CD14-positive monocyte (primary cell): ENCODE measurements at regions not wholly inside any gene's neighbourhood (a gene's known extent, or its start where the extent isn't known, plus 50 kb on each side); places are given as distances from the start of the nearest gene placed in this dataset.

Source experiments
- DNase-seq, 3 donors: peaks; one replicate each; pipeline ENCODE4 v3.0.0-alpha.2; 2011 to 2022
- H2AFZ ChIP-seq: 2 replicates; pipeline ENCODE4 v1.6.0; 2012; ENCODE audit warnings: mild to moderate bottlenecking, low read depth, low read length, inconsistent platforms; ENCODE audit not compliant: insufficient read depth, poor library complexity, severe bottlenecking
- H3K27ac ChIP-seq, 2 donors: 1 replicate in 1 of 2; 2 replicates in 1 of 2; pipeline ENCODE4 v1.5.1; 2012 to 2013; ENCODE audit warnings: low read length in 2 of 2, control low read depth in 1 of 2, inconsistent platforms in 1 of 2, low read depth in 1 of 2, mild to moderate bottlenecking in 1 of 2
- H3K27me3 ChIP-seq, 2 donors: one replicate each; pipeline versions ENCODE4 v1.6.0 to v1.6.1; 2011 to 2013; ENCODE audit warnings: low read length in 2 of 2; ENCODE audit not compliant: control insufficient read depth in 2 of 2, insufficient read depth in 2 of 2
- H3K36me3 ChIP-seq, 2 donors: replicated peaks in 1 of 2; 1 replicate in 1 of 2; 2 replicates in 1 of 2; pipeline versions ENCODE4 v1.5.1 to v1.6.1; 2012 to 2013; ENCODE audit warnings: low read length in 2 of 2, control low read depth in 1 of 2, inconsistent platforms in 1 of 2, mild to moderate bottlenecking in 1 of 2; ENCODE audit not compliant: insufficient read depth in 2 of 2, control insufficient read depth in 1 of 2
- H3K4me1 ChIP-seq, 2 donors: 1 replicate in 1 of 2; 2 replicates in 1 of 2; pipeline versions ENCODE4 v1.5.1 to v1.6.1; 2012 to 2013; ENCODE audit warnings: low read length in 2 of 2, control low read depth in 1 of 2, inconsistent platforms in 1 of 2, mild to moderate bottlenecking in 1 of 2, moderate library complexity in 1 of 2; ENCODE audit not compliant: insufficient read depth in 2 of 2, control insufficient read depth in 1 of 2
- H3K4me2 ChIP-seq: replicated peaks from 2 replicates; pipeline ENCODE3; 2012; ENCODE audit warnings: low read length, moderate library complexity, mild to moderate bottlenecking; ENCODE audit not compliant: poor library complexity, severe bottlenecking; ENCODE audit errors: extremely low read depth
- H3K4me3 ChIP-seq, 3 experiments: fragments of 200-600 bp in 1 of 3; sonication (generic) in 1 of 3; replicated peaks in 1 of 3; 1 replicate in 2 of 3; 2 replicates in 1 of 3; pipeline ENCODE4 v1.5.1; 2011 to 2013; ENCODE audit warnings: low read length in 3 of 3, mild to moderate bottlenecking in 3 of 3, control low read depth in 2 of 3, low read depth in 2 of 3, inconsistent platforms in 1 of 3, moderate library complexity in 1 of 3
- H3K79me2 ChIP-seq: 2 replicates; pipeline ENCODE4 v1.6.0; 2012; ENCODE audit warnings: mild to moderate bottlenecking, control low read depth, inconsistent platforms, low read length, moderate library complexity; ENCODE audit not compliant: insufficient read depth
- H3K9ac ChIP-seq: 2 replicates; pipeline ENCODE4 v1.6.0; 2017; ENCODE audit warnings: low read length, mild to moderate bottlenecking; ENCODE audit not compliant: insufficient read depth, poor library complexity, severe bottlenecking
- H3K9me3 ChIP-seq, 2 donors: replicated peaks in 1 of 2; 1 replicate in 1 of 2; 2 replicates in 1 of 2; pipeline versions ENCODE4 v1.5.1 to v1.6.1; 2012 to 2013; ENCODE audit warnings: low read length in 2 of 2, control low read depth in 1 of 2; ENCODE audit not compliant: control insufficient read depth in 1 of 2, insufficient read depth in 1 of 2
- H4K20me1 ChIP-seq: 2 replicates; pipeline ENCODE4 v1.6.0; 2012; ENCODE audit warnings: mild to moderate bottlenecking, low read length, control low read depth, moderate library complexity; ENCODE audit not compliant: insufficient read depth
- H3K27ac Mint-ChIP-seq, 7 donors: one replicate each; pipeline ENCODE4 v1.8.0; 2020; ENCODE audit warnings: mild to moderate bottlenecking in 7 of 7, mixed read lengths in 7 of 7, moderate library complexity in 6 of 7, inconsistent platforms in 2 of 7
- H3K27me3 Mint-ChIP-seq, 3 donors: one replicate each; pipeline ENCODE4 v1.8.0; 2021 to 2022; ENCODE audit warnings: low read depth in 3 of 3, mild to moderate bottlenecking in 3 of 3, mixed read lengths in 3 of 3, moderate library complexity in 3 of 3, inconsistent platforms in 1 of 3
- H3K36me3 Mint-ChIP-seq, 2 donors: one replicate each; pipeline ENCODE4 v1.8.0; 2020; ENCODE audit warnings: mixed read lengths in 2 of 2, inconsistent platforms in 1 of 2, mild to moderate bottlenecking in 1 of 2
- H3K4me1 Mint-ChIP-seq: one replicate; pipeline ENCODE4 v1.8.0; 2020; ENCODE audit warnings: mild to moderate bottlenecking, mixed read lengths
- H3K4me3 Mint-ChIP-seq, 2 donors: one replicate each; pipeline ENCODE4 v1.8.0; 2020; ENCODE audit warnings: mild to moderate bottlenecking in 2 of 2, mixed read lengths in 2 of 2, moderate library complexity in 1 of 2
- H3K9me3 Mint-ChIP-seq, 7 donors: one replicate each; pipeline ENCODE4 v1.8.0; 2020 to 2022; ENCODE audit warnings: mixed read lengths in 7 of 7, mild to moderate bottlenecking in 6 of 7, moderate library complexity in 6 of 7, inconsistent platforms in 2 of 7
- CTCF ChIP-seq: fragments of 200-600 bp; IDR thresholded peaks from one replicate; pipeline ENCODE4 v1.8.0; 2022; ENCODE audit warnings: antibody characterized with exemption, mild to moderate bottlenecking
- WGBS: methylation state at CpG from one replicate; pipeline ENCODE4 v1.1.5; 2013; ENCODE audit warnings: missing lambda C conversion rate; ENCODE audit not compliant: insufficient coverage; 5-methylcytosine and 5-hydroxymethylcytosine counted together
- intact Hi-C, 2 donors: fragments of 100-400 bp; cut with micrococcal nuclease; formaldehyde crosslinking; loops; one replicate each; pipeline versions ENCODE4 v1.15.0 to v1.15.1; 2023

DNA sequence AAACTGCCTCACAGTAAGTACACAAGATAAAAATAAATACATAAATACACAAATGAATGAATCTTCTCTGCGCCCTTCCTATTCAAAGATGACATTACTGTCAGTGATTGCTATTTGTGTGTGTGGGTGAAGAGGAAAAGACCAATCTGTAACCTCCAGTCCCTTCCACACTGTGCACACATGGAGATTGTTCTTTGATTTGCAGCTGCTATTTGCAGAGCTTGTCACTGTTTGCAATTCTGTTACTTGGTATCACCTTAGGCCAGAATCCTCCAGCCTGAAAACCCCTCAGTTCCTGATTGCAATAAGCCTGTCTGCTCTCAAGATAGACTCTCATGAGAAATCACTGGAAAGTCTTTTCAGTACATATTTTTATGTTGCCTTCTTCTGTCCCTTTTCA lies 1314.9 kb downstream of the PCDH9 start:
- no peak overlapping the region for H3K4me2 ChIP-seq
- no peaks in the 10 kb centered on the region for H3K79me2 ChIP-seq
- TF ChIP-seq CTCF: no peak
- WGBS: no CpG with 5 or more reads among the region's 1 CpG
- Mint-ChIP-seq H3K27ac (no peak overlapping the region), H3K36me3 (no peaks in the 10 kb centered on the region), H3K4me3 (no peak overlapping the region), H3K9me3 (peaks cover 0 to 6% (median 3%) of the 10 kb centered on the region in 7 donors), H3K4me1 (no peaks in the 10 kb centered on the region), H3K27me3 (no peaks in the 10 kb centered on the region)
- no peak overlapping the region for H2AFZ ChIP-seq
- DNase-seq: no peak
- no peaks in the 10 kb centered on the region for H3K36me3 ChIP-seq
- H3K27ac ChIP-seq: no peak overlapping the region
- H4K20me1 ChIP-seq: no peaks in the 10 kb centered on the region
- intact Hi-C loops: no loop called here
- H3K4me1 ChIP-seq: no peaks in the 10 kb centered on the region
- H3K4me3 ChIP-seq: no peak overlapping the region
- no peaks in the 10 kb centered on the region for H3K27me3 ChIP-seq
- H3K9me3 ChIP-seq: peaks cover 0 to 4% of the 10 kb centered on the region in 2 donors
- H3K9ac ChIP-seq: no peak overlapping the region

DNA sequence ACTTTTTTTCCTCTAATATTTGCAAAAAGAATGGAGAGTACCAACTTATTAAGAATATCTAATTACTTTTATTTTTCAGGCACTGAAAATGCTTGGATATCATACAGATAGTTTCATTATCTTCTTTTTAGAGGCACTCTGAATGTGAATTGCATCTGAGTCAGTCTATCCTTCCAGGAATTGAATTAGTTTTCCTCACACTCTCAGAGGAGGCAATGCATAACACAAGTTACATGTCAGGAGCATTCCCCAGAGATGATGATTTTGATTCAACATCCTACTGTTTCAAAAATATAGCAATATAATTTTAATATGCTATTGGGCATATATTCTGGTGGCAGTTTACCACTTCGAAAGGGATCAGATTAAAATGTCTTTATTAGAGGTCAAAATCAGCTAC lies 1315.4 kb downstream of the PCDH9 start:
- intact Hi-C loops: no loop called here
- TF ChIP-seq CTCF: no peak
- H3K4me1 Mint-ChIP-seq: no peaks in the 10 kb centered on the region
- Histone ChIP-seq H3K79me2 (no peaks in the 10 kb centered on the region), H3K4me1 (no peaks in the 10 kb centered on the region), H3K9me3 (peaks cover 0 to 8% of the 10 kb centered on the region in 2 donors), H3K27ac (no peak overlapping the region), H3K9ac (no peak overlapping the region), H3K4me3 (no peak overlapping the region), H2AFZ (no peak overlapping the region), H3K36me3 (no peaks in the 10 kb centered on the region), H4K20me1 (no peaks in the 10 kb centered on the region), H3K27me3 (no peaks in the 10 kb centered on the region), H3K4me2 (no peak overlapping the region)
- no peak for DNase-seq
- WGBS: no CpG with 5 or more reads among the region's 1 CpG
- no peaks in the 10 kb centered on the region for H3K27me3 Mint-ChIP-seq
- no peak overlapping the region for H3K27ac Mint-ChIP-seq
- no peak overlapping the region for H3K4me3 Mint-ChIP-seq
- H3K36me3 Mint-ChIP-seq: no peaks in the 10 kb centered on the region
- peaks cover 0 to 9% (median 4%) of the 10 kb centered on the region in 7 donors for H3K9me3 Mint-ChIP-seq
